ENCODE measurements at regions not wholly inside any gene's neighbourhood (a gene's known extent, or its start where the extent isn't known, plus 50 kb on each side); places are given as distances from the start of the nearest gene placed in this dataset.

GRCh38 chr4:12231098-12231497, 802.4 kb upstream of the HS3ST1 start:
- no peaks in the 10 kb centered on the region for H3K36me3 ChIP-seq (ENCODE audit: control insufficient read depth, insufficient read depth, low read length)
- no peak overlapping the region for H2AFZ ChIP-seq (ENCODE audit: low read depth, low read length)
- no peak for ATAC-seq
- no peaks in the 10 kb centered on the region for H3K9me1 ChIP-seq (ENCODE audit: control insufficient read depth, insufficient read depth, low read length)
- H3K27me3 ChIP-seq (ENCODE audit: control insufficient read depth in 2 of 2, insufficient read depth in 2 of 2, low read length in 2 of 2): no peaks in the 10 kb centered on the region
- WGBS (ENCODE audit: insufficient coverage, low coverage, missing lambda C conversion rate): 3% methylated on average over 6 of the region's 6 CpGs
- no peak overlapping the region for H3K4me2 ChIP-seq (ENCODE audit: insufficient read depth, low read length)
- no peak for DNase-seq (ENCODE audit: extremely low read depth in 1 of 4, low spot score in 3 of 4)
- no peaks in the 10 kb centered on the region for H3K4me1 ChIP-seq (replicated peaks in 1 of 2; ENCODE audit: control insufficient read depth in 2 of 2, insufficient read depth in 2 of 2, low read length in 2 of 2)
- CTCF ChIA-PET (ENCODE audit: low intra/inter-chr PET ratio): no interaction called here
- TF ChIP-seq MCM7 (IDR thresholded peaks at IDR 0.05): no peak
- no peak for TF ChIP-seq PKNOX1 (IDR thresholded peaks at IDR 0.05)
- no peak for TF ChIP-seq KHSRP (IDR thresholded peaks at IDR 0.05)
- no peak for TF ChIP-seq THRAP3 (IDR thresholded peaks at IDR 0.05; ENCODE audit: borderline replicate concordance)
- no peak for TF ChIP-seq ZFP36 (IDR thresholded peaks at IDR 0.05; ENCODE audit: low read depth, low read length, partially characterized antibody)
- TF ChIP-seq ZBED1 (IDR thresholded peaks at IDR 0.05): no peak
- no peak overlapping the region for H3K27ac ChIP-seq (ENCODE audit: extremely low read depth, low read depth, low read length)
- H3K9me3 ChIP-seq (replicated peaks; ENCODE audit: control insufficient read depth, insufficient read depth, low read depth, low read length): 0 out of 2 replicates have a peak, but pooled peaks cover 1% of the 10 kb centered on the region
- H3K79me2 ChIP-seq (ENCODE audit: control insufficient read depth, insufficient read depth, low read length): no peaks in the 10 kb centered on the region
- in situ Hi-C loops (cut with MboI) (no loop called here), intact Hi-C loops (cut with micrococcal nuclease) (no loop called here)
- no peak for FAIRE-seq
- POLR2A ChIA-PET: no interaction called here
- H3K9ac ChIP-seq (ENCODE audit: insufficient read depth in 1 of 2, low read depth in 2 of 2, low read length in 2 of 2): no peak overlapping the region
- H3K4me3 ChIP-seq: no peak overlapping the region
- BruUV-seq (replicated peaks): no TSS peak
- H4K20me1 ChIP-seq (replicated peaks; ENCODE audit: control insufficient read depth, insufficient read depth, low read length): no peaks in the 10 kb centered on the region

GRCh38 chr4:12221031-12221430, 792.3 kb upstream of the HS3ST1 start:
- no peaks in the 10 kb centered on the region for H3K27me3 ChIP-seq (ENCODE audit: control insufficient read depth in 2 of 2, insufficient read depth in 2 of 2, low read length in 2 of 2)
- ChIA-PET CTCF (ENCODE audit: low intra/inter-chr PET ratio) (no interaction called here), POLR2A (no interaction called here)
- no peak overlapping the region for H3K9ac ChIP-seq (ENCODE audit: insufficient read depth in 1 of 2, low read depth in 2 of 2, low read length in 2 of 2)
- in situ Hi-C loops (cut with MboI) (no loop called here), intact Hi-C loops (cut with micrococcal nuclease) (no loop called here)
- no peak overlapping the region for H2AFZ ChIP-seq (ENCODE audit: low read depth, low read length)
- no peak overlapping the region for H3K4me3 ChIP-seq
- no peaks in the 10 kb centered on the region for H3K9me1 ChIP-seq (ENCODE audit: control insufficient read depth, insufficient read depth, low read length)
- no peaks in the 10 kb centered on the region for H4K20me1 ChIP-seq (replicated peaks; ENCODE audit: control insufficient read depth, insufficient read depth, low read length)
- FAIRE-seq: no peak
- H3K9me3 ChIP-seq (replicated peaks; ENCODE audit: control insufficient read depth, insufficient read depth, low read depth, low read length): no peaks in the 10 kb centered on the region
- no peaks in the 10 kb centered on the region for H3K4me1 ChIP-seq (replicated peaks in 1 of 2; ENCODE audit: control insufficient read depth in 2 of 2, insufficient read depth in 2 of 2, low read length in 2 of 2)
- no peak for DNase-seq (ENCODE audit: extremely low read depth in 1 of 4, low spot score in 3 of 4)
- no peaks in the 10 kb centered on the region for H3K79me2 ChIP-seq (ENCODE audit: control insufficient read depth, insufficient read depth, low read length)
- no peak overlapping the region for H3K27ac ChIP-seq (ENCODE audit: extremely low read depth, low read depth, low read length)
- no peak overlapping the region for H3K4me2 ChIP-seq (ENCODE audit: insufficient read depth, low read length)
- H3K36me3 ChIP-seq (ENCODE audit: control insufficient read depth, insufficient read depth, low read length): no peaks in the 10 kb centered on the region
- WGBS (ENCODE audit: insufficient coverage, low coverage, missing lambda C conversion rate): 0% methylated on average over 2 of the region's 2 CpGs
- ATAC-seq: no peak
- BruUV-seq (replicated peaks): no TSS peak
- TF ChIP-seq CXXC5 (CRISPR knock-in tag; IDR thresholded peaks at IDR 0.05) (no peak), CREB5 (CRISPR knock-in tag; IDR thresholded peaks at IDR 0.05) (no peak), HNRNPL (IDR thresholded peaks at IDR 0.05; ENCODE audit: low read depth, low read length) (no peak), ZNF592 (IDR thresholded peaks at IDR 0.05) (no peak), ZNF586 (CRISPR knock-in tag; conservative IDR thresholded peaks at IDR 0.05) (no peak), HLTF (IDR thresholded peaks at IDR 0.05) (no peak)

Measured in K562 (cell line).